C4-2B (cell line): ENCODE measurements at regions not wholly inside any gene's neighbourhood (a gene's known extent, or its start where the extent isn't known, plus 50 kb on each side); places are given as distances from the start of the nearest gene placed in this dataset.

Source experiments
- CTCF ChIP-seq: fragments of 450-650 bp; conservative IDR thresholded peaks from 2 replicates; pipeline ENCODE4 v1.5.1; 2017; ENCODE audit warnings: mild to moderate bottlenecking
- ZFX ChIP-seq: fragments of 450-650 bp; IDR thresholded peaks from 2 replicates; pipeline ENCODE4 v1.6.1; 2017

DNA sequence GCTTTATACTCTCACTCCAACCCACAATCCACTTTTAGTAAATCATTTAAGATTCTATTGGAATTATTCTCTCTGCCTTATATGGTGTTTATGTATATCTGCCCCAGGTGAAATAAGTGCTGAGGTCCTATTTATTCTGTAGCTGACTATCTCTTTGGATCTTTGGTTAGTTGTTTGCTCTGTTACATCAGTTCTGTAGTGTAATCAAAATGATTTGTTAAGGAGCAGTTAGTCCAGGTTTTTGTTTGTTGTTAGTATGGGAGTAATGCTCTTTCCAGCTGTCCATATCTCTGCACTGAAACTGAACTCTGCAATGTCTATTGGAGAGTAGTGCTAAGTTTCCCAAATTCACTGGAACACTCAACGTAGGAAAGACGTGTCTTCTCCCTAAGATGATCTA is 615.8 kb downstream of the SNAPC1 start:
- TF ChIP-seq CTCF (no peak), ZFX (no peak)
